Mucosa of rectum (tissue), 2 donors: ENCODE measurements at regions not wholly inside any gene's neighbourhood (a gene's known extent, or its start where the extent isn't known, plus 50 kb on each side); places are given as distances from the start of the nearest gene placed in this dataset.
"Not testable (repeated sequence)": the region's sequence is repeated elsewhere in the genome, so short reads cannot be mapped to it uniquely, and the experiment has no call there.

ENCODE experiments used
- H3K27ac ChIP-seq, 2 donors: one replicate each; pipeline ENCODE4 v1.7.0; 2013; ENCODE audit warnings: inconsistent platforms in 2 of 2, low read depth in 2 of 2, low read length in 2 of 2
- H3K27me3 ChIP-seq, 2 donors: one replicate each; pipeline ENCODE4 v1.7.0; 2013; ENCODE audit warnings: low read length in 2 of 2; ENCODE audit not compliant: control insufficient read depth in 2 of 2, insufficient read depth in 2 of 2
- H3K36me3 ChIP-seq, 2 donors: one replicate each; pipeline ENCODE4 v1.7.0; 2013; ENCODE audit warnings: low read length in 2 of 2; ENCODE audit not compliant: control insufficient read depth in 2 of 2, insufficient read depth in 2 of 2
- H3K4me1 ChIP-seq, 2 donors: one replicate each; pipeline ENCODE4 v1.7.0; 2013; ENCODE audit warnings: low read length in 2 of 2, mild to moderate bottlenecking in 1 of 2; ENCODE audit not compliant: control insufficient read depth in 2 of 2, insufficient read depth in 2 of 2
- H3K4me3 ChIP-seq, 2 donors: one replicate each; pipeline ENCODE4 v1.7.0; 2013; ENCODE audit warnings: low read length in 2 of 2
- H3K9ac ChIP-seq, 2 donors: one replicate each; pipeline ENCODE4 v1.7.0; 2013; ENCODE audit warnings: low read length in 2 of 2, low read depth in 1 of 2, mild to moderate bottlenecking in 1 of 2
- H3K9me3 ChIP-seq, 2 donors: one replicate each; pipeline ENCODE4 v1.7.0; 2013; ENCODE audit warnings: low read length in 2 of 2; ENCODE audit not compliant: control insufficient read depth in 2 of 2
- donor health status: healthy.
- donor health status: Normal muscosa, but diverticular disease.

GRCh38 chr15:22735067-22735466, 51.4 kb upstream of the NIPA1 start:
- not testable (repeated sequence) for H3K27me3 ChIP-seq, H3K4me3 ChIP-seq, H3K9ac ChIP-seq, H3K4me1 ChIP-seq, H3K27ac ChIP-seq, H3K36me3 ChIP-seq, H3K9me3 ChIP-seq

GRCh38 chr15:22735781-22736180, 50.7 kb upstream of the NIPA1 start:
- Histone ChIP-seq H3K9ac (no peak overlapping the region), H3K4me3 (no peak overlapping the region), H3K27ac (no peak overlapping the region), H3K27me3 (no peaks in the 10 kb centered on the region), H3K36me3 (no peaks in the 10 kb centered on the region), H3K9me3 (no peaks in the 10 kb centered on the region), H3K4me1 (no peaks in the 10 kb centered on the region)

GRCh38 chr15:22736200-22736599, 50.2 kb upstream of the NIPA1 start:
- H3K27me3 ChIP-seq, H3K9ac ChIP-seq, H3K4me1 ChIP-seq, H3K9me3 ChIP-seq, H3K36me3 ChIP-seq, H3K27ac ChIP-seq, H3K4me3 ChIP-seq: not testable (repeated sequence)
